Fibroblast of the aortic adventitia (primary cell): ENCODE measurements at regions not wholly inside any gene's neighbourhood (a gene's known extent, or its start where the extent isn't known, plus 50 kb on each side); places are given as distances from the start of the nearest gene placed in this dataset.

ENCODE experiments used
- DNase-seq: peaks from one replicate; pipeline ENCODE4 v3.0.0-alpha.2; 2010; ENCODE audit warnings: low read depth
- H3K4me3 ChIP-seq: 2 replicates; pipeline ENCODE4 v1.5.1; 2011; ENCODE audit warnings: low read depth, mild to moderate bottlenecking, control low read depth, low read length, moderate library complexity
- CTCF ChIP-seq: IDR thresholded peaks from 2 replicates; pipeline ENCODE4 v1.5.1; 2011; ENCODE audit warnings: mild to moderate bottlenecking, low read length, control low read depth, inconsistent platforms; ENCODE audit not compliant: insufficient read depth

- DNase-seq, result peak; percentile 3
- H3K4me3 ChIP-seq, result no peak overlapping the region
- no peak for TF ChIP-seq CTCF
Observed at GRCh38 chr4:86441175-86441936, 81.5 kb upstream of the MAPK10 start.

- TF ChIP-seq CTCF, result no peak
- no peak overlapping the region for H3K4me3 ChIP-seq
- DNase-seq, result peak; percentile 15
Observed at GRCh38 chr4:86442881-86443280, 83.0 kb upstream of the MAPK10 start.

GRCh38 chr4:86443495-86443894 lies 83.6 kb upstream of the MAPK10 start:
- TF ChIP-seq CTCF, result no peak
- H3K4me3 ChIP-seq, result no peak overlapping the region
- DNase-seq, result no peak

GRCh38 chr4:86446996-86447395 lies 87.1 kb upstream of the MAPK10 start:
- no peak for TF ChIP-seq CTCF
- no peak for DNase-seq
- no peak overlapping the region for H3K4me3 ChIP-seq

- H3K4me3 ChIP-seq, result no peak overlapping the region
- no peak for DNase-seq
- TF ChIP-seq CTCF, result no peak
Observed at GRCh38 chr4:86448871-86449270, 89.0 kb upstream of the MAPK10 start.

- no peak overlapping the region for H3K4me3 ChIP-seq
- DNase-seq, result peak; percentile 6
- TF ChIP-seq CTCF, result no peak
Observed at GRCh38 chr4:86449746-86450588, 90.1 kb upstream of the MAPK10 start.
